OCI-LY7 (cell line): ENCODE measurements at regions not wholly inside any gene's neighbourhood (a gene's known extent, or its start where the extent isn't known, plus 50 kb on each side); places are given as distances from the start of the nearest gene placed in this dataset.

Experiments
- CTCF ChIP-seq: fragments of 200-600 bp; sonication (generic); conservative IDR thresholded peaks from 2 replicates; pipeline ENCODE4 v1.5.1; 2014; ENCODE audit warnings: mild to moderate bottlenecking, antibody characterized with exemption, low read length, moderate library complexity, mixed read lengths
- EZH2phosphoT487 ChIP-seq: fragments of 200-600 bp; sonication (generic); IDR thresholded peaks from 2 replicates; pipeline ENCODE4 v1.6.1; 2018; ENCODE audit warnings: low read depth, borderline replicate concordance, mild to moderate bottlenecking, mixed run types, antibody characterized with exemption, low read length, moderate library complexity, mixed read lengths

DNA sequence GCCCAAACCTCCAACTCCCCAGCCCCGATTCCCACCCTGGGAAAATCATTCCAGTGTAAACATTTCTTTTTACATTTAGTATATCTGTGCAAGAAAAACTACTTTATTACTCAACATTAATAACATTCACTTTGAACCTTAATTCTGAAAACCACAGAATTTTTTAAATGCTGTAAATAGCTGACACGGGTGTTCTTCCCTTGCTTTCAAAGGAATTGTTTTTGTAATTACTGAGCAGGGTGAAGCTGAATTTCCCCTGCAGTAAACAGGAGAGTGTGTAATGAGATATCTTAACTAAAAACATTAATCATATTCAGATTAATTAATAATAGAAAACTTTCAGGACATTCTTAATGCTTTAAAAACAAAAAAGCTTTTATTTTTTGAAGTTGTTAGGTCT lies 99.3 kb upstream of the CITED2 start:
- TF ChIP-seq CTCF (no peak), EZH2phosphoT487 (no peak)
